LNCAP (cell line): ENCODE measurements at regions not wholly inside any gene's neighbourhood (a gene's known extent, or its start where the extent isn't known, plus 50 kb on each side); places are given as distances from the start of the nearest gene placed in this dataset.

Experiments
- CTCF ChIP-seq: fragments of 450-650 bp; IDR thresholded peaks from 2 replicates; pipeline ENCODE4 v1.5.1; 2017; ENCODE audit warnings: mild to moderate bottlenecking

GRCh38 chr12:74741112-74741511 lies 203.5 kb downstream of the ATXN7L3B start:
- no peak for TF ChIP-seq CTCF

GRCh38 chr12:74747305-74747704 lies 209.7 kb downstream of the ATXN7L3B start:
- TF ChIP-seq CTCF = peak; percentile 51

GRCh38 chr12:74751441-74751840 lies 213.8 kb downstream of the ATXN7L3B start:
- TF ChIP-seq CTCF = no peak

GRCh38 chr12:74752215-74752614 lies 214.6 kb downstream of the ATXN7L3B start:
- TF ChIP-seq CTCF = no peak

GRCh38 chr12:74770552-74770951 lies 232.9 kb downstream of the ATXN7L3B start:
- no peak for TF ChIP-seq CTCF

- TF ChIP-seq CTCF = no peak
Observed at GRCh38 chr12:74775276-74775675, 237.6 kb downstream of the ATXN7L3B start.

GRCh38 chr12:74776378-74776777 lies 238.7 kb downstream of the ATXN7L3B start:
- no peak for TF ChIP-seq CTCF

GRCh38 chr12:74780182-74780849 lies 242.7 kb downstream of the ATXN7L3B start:
- no peak for TF ChIP-seq CTCF
